GM12875 (cell line): ENCODE measurements at regions not wholly inside any gene's neighbourhood (a gene's known extent, or its start where the extent isn't known, plus 50 kb on each side); places are given as distances from the start of the nearest gene placed in this dataset.

Experiments
- H3K4me3 ChIP-seq: one replicate; pipeline ENCODE4 v1.5.1; 2011; ENCODE audit warnings: low read depth, low read length, control low read depth
- TF ChIP-seq, protein P1 (sequence below): IDR thresholded peaks from 2 replicates; pipeline ENCODE4 v1.5.1; 2011; ENCODE audit warnings: low read depth, mild to moderate bottlenecking, control low read depth, inconsistent platforms, low read length, moderate library complexity, borderline replicate concordance; ENCODE audit not compliant: insufficient read depth

DNA sequence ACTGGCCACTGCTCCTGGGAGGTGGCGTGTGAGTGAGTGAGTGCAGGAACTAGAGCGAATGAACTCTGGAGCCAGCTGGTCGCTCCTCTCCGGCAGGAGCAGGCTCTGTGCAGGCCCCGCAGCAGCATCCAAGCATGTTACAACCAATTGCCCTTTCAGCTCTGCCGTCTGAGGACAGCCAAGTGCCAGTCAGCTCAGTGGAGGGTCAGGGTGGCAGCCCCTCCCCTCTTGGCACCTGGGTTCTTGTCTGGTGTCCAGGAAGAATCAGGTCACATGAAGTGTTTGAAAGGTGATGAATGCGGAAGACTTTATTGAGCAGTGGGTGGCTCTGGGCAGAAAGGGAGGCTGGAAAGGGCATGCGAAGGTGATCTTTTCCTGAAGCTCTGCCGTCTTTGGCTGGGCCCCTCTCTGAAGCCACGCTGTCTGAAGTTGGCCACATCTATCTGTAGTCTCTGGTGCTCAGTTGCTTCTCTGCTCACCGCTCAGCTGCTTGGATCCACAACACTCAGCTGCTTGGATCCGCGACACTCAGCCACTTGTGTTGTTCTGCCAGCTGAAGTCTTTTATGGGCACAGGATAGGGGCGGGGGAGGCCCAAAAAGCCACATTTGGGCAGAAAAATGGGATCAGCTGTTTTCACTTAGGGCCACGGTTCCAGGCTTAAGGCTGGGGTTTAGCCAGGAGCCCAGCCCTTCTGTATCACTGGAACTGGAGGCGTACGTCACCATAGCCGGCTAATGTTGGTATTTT, 139.8 kb downstream of the ADSS2 start:
- H3K4me3 ChIP-seq: no peak overlapping the region
- TF ChIP-seq, protein P1, sequence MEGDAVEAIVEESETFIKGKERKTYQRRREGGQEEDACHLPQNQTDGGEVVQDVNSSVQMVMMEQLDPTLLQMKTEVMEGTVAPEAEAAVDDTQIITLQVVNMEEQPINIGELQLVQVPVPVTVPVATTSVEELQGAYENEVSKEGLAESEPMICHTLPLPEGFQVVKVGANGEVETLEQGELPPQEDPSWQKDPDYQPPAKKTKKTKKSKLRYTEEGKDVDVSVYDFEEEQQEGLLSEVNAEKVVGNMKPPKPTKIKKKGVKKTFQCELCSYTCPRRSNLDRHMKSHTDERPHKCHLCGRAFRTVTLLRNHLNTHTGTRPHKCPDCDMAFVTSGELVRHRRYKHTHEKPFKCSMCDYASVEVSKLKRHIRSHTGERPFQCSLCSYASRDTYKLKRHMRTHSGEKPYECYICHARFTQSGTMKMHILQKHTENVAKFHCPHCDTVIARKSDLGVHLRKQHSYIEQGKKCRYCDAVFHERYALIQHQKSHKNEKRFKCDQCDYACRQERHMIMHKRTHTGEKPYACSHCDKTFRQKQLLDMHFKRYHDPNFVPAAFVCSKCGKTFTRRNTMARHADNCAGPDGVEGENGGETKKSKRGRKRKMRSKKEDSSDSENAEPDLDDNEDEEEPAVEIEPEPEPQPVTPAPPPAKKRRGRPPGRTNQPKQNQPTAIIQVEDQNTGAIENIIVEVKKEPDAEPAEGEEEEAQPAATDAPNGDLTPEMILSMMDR: no peak

DNA sequence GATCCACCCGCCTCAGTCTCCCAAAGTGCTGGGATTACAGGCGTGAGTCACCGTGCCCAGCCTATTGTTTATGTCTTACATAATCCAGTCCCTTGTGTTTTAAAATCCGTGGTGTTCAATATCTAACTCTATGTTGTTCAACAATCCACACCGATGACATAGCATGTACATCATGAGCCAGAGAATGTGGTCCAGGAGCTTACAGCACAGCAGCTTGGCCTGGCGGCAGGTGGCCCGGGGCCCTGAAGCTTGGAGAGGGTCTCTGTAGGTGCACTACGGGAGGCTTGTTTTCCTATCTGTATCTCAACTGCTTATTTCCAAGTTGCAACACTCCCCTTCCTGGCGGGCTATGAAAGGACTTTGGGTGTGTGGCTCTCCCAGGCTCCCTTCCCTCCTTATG, 138.4 kb downstream of the ADSS2 start:
- no peak overlapping the region for H3K4me3 ChIP-seq
- TF ChIP-seq, protein P1: no peak

DNA sequence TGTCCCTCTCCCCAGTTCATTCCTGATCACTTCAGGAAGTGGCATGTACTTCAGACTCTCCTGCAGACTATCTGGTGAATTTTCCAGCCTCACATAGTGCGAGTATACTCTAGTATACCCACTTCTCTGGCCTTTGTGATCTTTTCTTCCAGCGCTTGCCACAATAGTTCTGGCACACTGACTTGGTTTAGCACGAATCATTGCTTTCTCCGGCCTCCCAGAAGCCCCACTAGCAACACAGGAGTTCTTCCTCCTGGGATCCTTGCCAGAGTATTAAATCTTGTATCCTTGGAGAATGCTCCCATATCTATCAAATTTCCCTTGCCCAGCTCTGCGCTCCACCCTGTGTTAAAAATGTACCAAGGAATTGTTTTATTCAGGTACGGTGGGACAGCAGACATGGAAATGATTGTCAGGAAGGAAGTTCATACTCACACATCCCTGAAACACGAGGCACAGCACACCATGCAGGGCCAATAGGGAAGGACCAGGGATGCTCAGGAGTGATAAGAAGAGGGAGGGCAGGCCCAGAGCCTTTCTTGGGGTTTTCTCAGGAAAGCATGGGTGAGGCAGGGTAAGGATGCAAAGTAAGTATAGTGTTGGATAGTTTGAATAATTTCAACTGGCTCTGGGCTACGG, 136.7 kb downstream of the ADSS2 start:
- H3K4me3 ChIP-seq: no peak overlapping the region
- TF ChIP-seq, protein P1: no peak

DNA sequence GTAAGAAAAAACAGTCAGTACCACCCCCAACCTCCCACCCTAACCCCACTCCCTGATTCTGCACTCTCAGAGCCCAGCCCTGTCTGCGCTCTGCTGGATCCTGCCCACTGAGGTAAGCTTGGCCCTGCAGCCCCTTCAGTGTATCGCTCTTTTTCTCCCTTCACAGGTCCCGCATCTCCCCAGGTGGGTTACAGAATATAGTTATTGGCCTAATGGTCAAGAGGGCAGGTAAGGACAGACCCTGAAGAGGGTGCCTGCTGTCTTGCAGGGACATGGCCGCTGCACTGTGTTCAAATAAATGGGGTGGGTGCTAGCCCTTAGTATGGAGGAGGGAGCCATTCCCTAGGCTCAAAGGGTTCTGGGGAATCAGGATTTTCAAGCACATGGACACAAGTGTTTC, 135.7 kb downstream of the ADSS2 start:
- TF ChIP-seq, protein P1: no peak

DNA sequence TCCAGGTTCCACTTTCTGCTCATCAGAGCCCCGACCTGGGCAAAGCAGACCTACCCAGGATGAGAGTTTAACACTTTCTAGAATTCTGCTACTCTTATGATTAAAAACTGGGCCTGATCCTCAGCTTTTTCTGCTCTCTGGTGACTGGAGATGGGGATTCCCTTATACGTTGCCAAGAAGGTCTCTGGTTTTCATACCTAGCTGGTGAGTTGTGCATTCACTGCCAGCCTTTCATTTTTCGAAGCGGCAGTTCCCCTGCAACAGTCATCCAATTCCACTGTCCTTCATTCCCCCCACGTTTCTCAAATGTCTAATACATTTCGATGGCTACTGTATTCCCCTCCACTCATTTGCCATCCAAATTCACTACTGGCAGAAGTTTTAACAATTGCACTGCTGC, 135.3 kb downstream of the ADSS2 start:
- H3K4me3 ChIP-seq: no peak overlapping the region
- TF ChIP-seq, protein P1: no peak

More for the DNA sequence above, 135.7 kb downstream of the ADSS2 start:
- no peak overlapping the region for H3K4me3 ChIP-seq

DNA sequence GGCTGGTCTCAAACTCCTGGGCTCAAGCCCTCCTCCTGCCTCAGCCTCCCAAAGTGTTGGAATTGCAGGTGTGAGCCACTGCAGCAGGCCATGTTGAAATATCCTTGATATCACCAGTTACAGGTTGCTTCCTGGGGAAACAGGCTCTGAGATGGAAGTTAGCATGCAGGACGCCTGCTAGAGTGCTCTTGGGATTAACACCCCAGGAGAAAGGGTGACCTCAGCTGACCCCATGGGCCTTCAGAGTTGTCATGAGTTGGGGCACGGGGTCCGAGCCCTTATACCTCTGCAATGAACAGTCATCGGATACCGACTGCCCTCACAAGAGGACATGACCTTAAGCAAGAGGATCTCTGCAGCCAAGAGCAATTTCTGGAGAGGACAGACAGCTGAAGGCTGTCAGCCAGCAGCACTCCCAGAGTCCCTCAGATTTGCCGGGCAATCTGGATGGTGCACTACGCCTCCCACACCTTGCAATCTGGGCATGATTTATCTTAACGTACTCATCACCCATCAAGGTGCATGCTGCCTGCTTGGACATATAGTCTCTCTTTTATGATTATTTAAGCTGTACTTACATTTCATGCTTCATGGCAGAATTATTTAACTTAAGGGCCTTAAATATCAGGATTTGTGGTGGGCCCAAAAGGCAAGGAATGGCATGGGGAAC, 134.6 kb downstream of the ADSS2 start:
- TF ChIP-seq, protein P1: no peak
- no peak overlapping the region for H3K4me3 ChIP-seq
